HFFc6 (cell line): ENCODE measurements at regions not wholly inside any gene's neighbourhood (a gene's known extent, or its start where the extent isn't known, plus 50 kb on each side); places are given as distances from the start of the nearest gene placed in this dataset.

Experiments
- DNase-seq: peaks from one replicate; pipeline ENCODE4 v3.0.0-alpha.2; 2018
- H3K27ac Mint-ChIP-seq: 2 replicates; pipeline ENCODE4 v1.8.0; 2020; ENCODE audit warnings: mild to moderate bottlenecking, mixed read lengths
- H3K27me3 Mint-ChIP-seq: 2 replicates; pipeline ENCODE4 v1.8.0; 2021; ENCODE audit warnings: mild to moderate bottlenecking, moderate library complexity, mixed read lengths; ENCODE audit not compliant: insufficient read depth
- H3K36me3 Mint-ChIP-seq: 2 replicates; pipeline ENCODE4 v1.8.0; 2021; ENCODE audit warnings: low read depth, mixed read lengths
- H3K4me1 Mint-ChIP-seq: 2 replicates; pipeline ENCODE4 v1.8.0; 2020; ENCODE audit warnings: low read depth, mixed read lengths
- H3K4me3 Mint-ChIP-seq: 2 replicates; pipeline ENCODE4 v1.8.0; 2020; ENCODE audit warnings: mild to moderate bottlenecking, moderate library complexity, mixed read lengths
- H3K9me3 Mint-ChIP-seq: 2 replicates; pipeline ENCODE4 v1.8.0; 2020; ENCODE audit warnings: mild to moderate bottlenecking, mixed read lengths
- CTCF ChIP-seq: fragments of 200-600 bp; sonication (generic); IDR thresholded peaks from 2 replicates; pipeline ENCODE4 v1.5.0; 2021; ENCODE audit warnings: antibody characterized with exemption, mild to moderate bottlenecking

GRCh38 chr9:95720496-95720895 lies 155.0 kb upstream of the ERCC6L2 start:
- Mint-ChIP-seq H3K9me3 (peaks cover 11% of the 10 kb centered on the region), H3K36me3 (peaks cover 2% of the 10 kb centered on the region), H3K4me3 (no peak overlapping the region), H3K27ac (no peak overlapping the region), H3K4me1 (no peaks in the 10 kb centered on the region), H3K27me3 (peaks cover 13% of the 10 kb centered on the region)
- no peak for TF ChIP-seq CTCF
- DNase-seq: no peak

- peaks cover 16% of the 10 kb centered on the region for H3K27me3 Mint-ChIP-seq
- peaks cover 5% of the 10 kb centered on the region for H3K36me3 Mint-ChIP-seq
- TF ChIP-seq CTCF: no peak
- H3K9me3 Mint-ChIP-seq: peaks cover 14% of the 10 kb centered on the region
- no peak for DNase-seq
- no peak overlapping the region for H3K27ac Mint-ChIP-seq
- no peak overlapping the region for H3K4me3 Mint-ChIP-seq
- H3K4me1 Mint-ChIP-seq: no peaks in the 10 kb centered on the region
These were observed 156.1 kb upstream of the ERCC6L2 start for GRCh38 chr9:95719354-95719753.

GRCh38 chr9:95718263-95718662 lies 157.2 kb upstream of the ERCC6L2 start:
- H3K4me3 Mint-ChIP-seq: no peak overlapping the region
- H3K4me1 Mint-ChIP-seq: no peaks in the 10 kb centered on the region
- no peak for TF ChIP-seq CTCF
- peaks cover 18% of the 10 kb centered on the region for H3K27me3 Mint-ChIP-seq
- peaks cover 14% of the 10 kb centered on the region for H3K9me3 Mint-ChIP-seq
- no peak for DNase-seq
- H3K36me3 Mint-ChIP-seq: peaks cover 5% of the 10 kb centered on the region
- H3K27ac Mint-ChIP-seq: no peak overlapping the region

GRCh38 chr9:95715868-95716435 lies 159.5 kb upstream of the ERCC6L2 start:
- Mint-ChIP-seq H3K4me1 (no peaks in the 10 kb centered on the region), H3K27me3 (peaks cover 12% of the 10 kb centered on the region), H3K9me3 (peaks cover 20% of the 10 kb centered on the region), H3K27ac (no peak overlapping the region), H3K4me3 (no peak overlapping the region), H3K36me3 (peaks cover 5% of the 10 kb centered on the region)
- DNase-seq: no peak
- no peak for TF ChIP-seq CTCF

- Mint-ChIP-seq H3K27ac (no peak overlapping the region), H3K4me1 (no peaks in the 10 kb centered on the region), H3K27me3 (peaks cover 14% of the 10 kb centered on the region), H3K9me3 (peaks cover 14% of the 10 kb centered on the region; the same call in 1 of the 2 replicates), H3K36me3 (peaks cover 3% of the 10 kb centered on the region), H3K4me3 (no peak overlapping the region)
- TF ChIP-seq CTCF: no peak
- no peak for DNase-seq
These were observed 165.0 kb upstream of the ERCC6L2 start for GRCh38 chr9:95710446-95710845.

- H3K36me3 Mint-ChIP-seq: no peaks in the 10 kb centered on the region
- peaks cover 5% of the 10 kb centered on the region; the same call in 1 of the 2 replicates for H3K27me3 Mint-ChIP-seq
- DNase-seq: no peak
- H3K4me3 Mint-ChIP-seq: no peak overlapping the region
- H3K27ac Mint-ChIP-seq: no peak overlapping the region
- no peak for TF ChIP-seq CTCF
- no peaks in the 10 kb centered on the region for H3K4me1 Mint-ChIP-seq
- no peaks in the 10 kb centered on the region for H3K9me3 Mint-ChIP-seq
These were observed 178.8 kb upstream of the ERCC6L2 start for GRCh38 chr9:95696701-95697100.
